Vagina (tissue), 2 donors: ENCODE measurements at regions not wholly inside any gene's neighbourhood (a gene's known extent, or its start where the extent isn't known, plus 50 kb on each side); places are given as distances from the start of the nearest gene placed in this dataset.

ENCODE experiments used
- DNase-seq, 2 donors: peaks; one replicate each; pipeline ENCODE4 v3.0.0-alpha.2; 2017; ENCODE audit errors: extremely low spot score in 2 of 2
- H3K27ac ChIP-seq: fragments of 200-600 bp; sonication (generic); one replicate; pipeline ENCODE4 v1.5.1; 2019
- H3K27me3 ChIP-seq: fragments of 200-600 bp; sonication (generic); one replicate; pipeline ENCODE4 v1.5.1; 2019
- H3K36me3 ChIP-seq, 2 donors: fragments of 200-600 bp; sonication (generic); one replicate each; pipeline ENCODE4 v1.5.1; 2017 to 2019
- H3K4me1 ChIP-seq: fragments of 200-600 bp; sonication (generic); one replicate; pipeline ENCODE4 v1.5.1; 2019
- H3K4me3 ChIP-seq, 2 donors: fragments of 200-600 bp; sonication (generic); 1 replicate in 1 of 2; 2 replicates in 1 of 2; pipeline ENCODE4 v1.5.1; 2016 to 2019
- H3K9me3 ChIP-seq: fragments of 200-600 bp; sonication (generic); one replicate; pipeline ENCODE4 v1.5.1; 2019
- CTCF ChIP-seq, 3 experiments: fragments of 450-650 bp in 2 of 3; fragments of 200-600 bp in 1 of 3; sonication (generic) in 1 of 3; IDR thresholded peaks; one replicate each; pipeline ENCODE4 v1.5.1; 2017 to 2019; ENCODE audit warnings: antibody characterized with exemption in 3 of 3, mild to moderate bottlenecking in 2 of 3, moderate library complexity in 2 of 3
- POLR2A ChIP-seq, 2 donors: fragments of 450-650 bp; IDR thresholded peaks; one replicate each; pipeline ENCODE4 v1.6.1; 2017; ENCODE audit warnings: antibody characterized with exemption in 2 of 2, mild to moderate bottlenecking in 2 of 2, moderate library complexity in 2 of 2
- POLR2AphosphoS5 ChIP-seq, 2 donors: sonication (generic); formaldehyde crosslinking; IDR thresholded peaks; one replicate each; pipeline ENCODE4 v1.9.0; 2017; ENCODE audit warnings: antibody characterized with exemption in 2 of 2, mild to moderate bottlenecking in 2 of 2, low read depth in 1 of 2; ENCODE audit not compliant: insufficient read depth in 1 of 2
- intact Hi-C: fragments of 100-400 bp; cut with DNase I; formaldehyde crosslinking; loops from one replicate; pipeline ENCODE4 v1.15.1; 2023

- intact Hi-C loops = no loop called here
- no peak for DNase-seq
- Histone ChIP-seq H3K9me3 (no peaks in the 10 kb centered on the region), H3K4me3 (no peak overlapping the region), H3K36me3 (no peaks in the 10 kb centered on the region), H3K27ac (no peak overlapping the region), H3K27me3 (no peaks in the 10 kb centered on the region), H3K4me1 (peaks cover 22% of the 10 kb centered on the region)
- TF ChIP-seq CTCF (IDR thresholded peaks at IDR 0.05) (no peak), POLR2AphosphoS5 (IDR thresholded peaks at IDR 0.05; ENCODE audit: insufficient read depth in 1 of 2, low read depth in 1 of 2) (no peak), POLR2A (IDR thresholded peaks at IDR 0.05) (no peak)
Measured at GRCh38 chr4:123896446-123897071, 500.0 kb downstream of the SPRY1 start.

- no peaks in the 10 kb centered on the region for H3K4me1 ChIP-seq
- H3K27ac ChIP-seq = no peak overlapping the region
- no peak for DNase-seq
- no peak for TF ChIP-seq POLR2AphosphoS5 (IDR thresholded peaks at IDR 0.05; ENCODE audit: insufficient read depth in 1 of 2, low read depth in 1 of 2)
- TF ChIP-seq POLR2A (IDR thresholded peaks at IDR 0.05) = no peak
- no peak for TF ChIP-seq CTCF (IDR thresholded peaks at IDR 0.05)
- H3K36me3 ChIP-seq = no peaks in the 10 kb centered on the region
- no peaks in the 10 kb centered on the region for H3K27me3 ChIP-seq
- H3K9me3 ChIP-seq = no peaks in the 10 kb centered on the region
- intact Hi-C loops = no loop called here
- no peak overlapping the region for H3K4me3 ChIP-seq
Measured at GRCh38 chr4:123898946-123899666, 502.5 kb downstream of the SPRY1 start.

GRCh38 chr4:123904882-123905281, 508.3 kb downstream of the SPRY1 start:
- H3K4me3 ChIP-seq = no peak overlapping the region
- H3K27me3 ChIP-seq = no peaks in the 10 kb centered on the region
- no peaks in the 10 kb centered on the region for H3K9me3 ChIP-seq
- no peak for DNase-seq
- no peaks in the 10 kb centered on the region for H3K4me1 ChIP-seq
- H3K27ac ChIP-seq = no peak overlapping the region
- H3K36me3 ChIP-seq = no peaks in the 10 kb centered on the region
- intact Hi-C loops = no loop called here
- TF ChIP-seq CTCF (IDR thresholded peaks at IDR 0.05) = no peak

DNA sequence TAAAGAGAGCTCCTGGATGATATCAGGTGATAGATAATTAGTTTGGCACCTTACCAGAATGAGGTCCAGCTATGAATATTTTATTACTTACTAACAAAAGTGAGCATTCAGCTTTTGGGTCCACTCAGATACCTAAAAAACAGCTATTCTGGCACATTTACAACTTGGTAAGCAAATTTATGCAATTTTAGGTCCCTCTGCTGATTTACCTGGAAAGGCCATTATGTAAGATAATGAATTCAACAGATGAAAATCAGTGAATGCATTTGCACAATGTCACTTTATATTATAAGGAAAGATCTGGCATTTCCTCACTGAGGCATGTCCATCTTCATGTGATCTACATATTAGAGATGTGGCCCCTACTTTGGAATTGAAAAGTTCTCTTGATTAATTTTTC, 517.0 kb downstream of the SPRY1 start:
- Histone ChIP-seq H3K27me3 (no peaks in the 10 kb centered on the region), H3K4me3 (no peak overlapping the region), H3K36me3 (no peaks in the 10 kb centered on the region), H3K9me3 (no peaks in the 10 kb centered on the region), H3K27ac (no peak overlapping the region), H3K4me1 (no peaks in the 10 kb centered on the region)
- intact Hi-C loops = no loop called here
- DNase-seq = no peak
- TF ChIP-seq POLR2A (IDR thresholded peaks at IDR 0.05) = no peak
- no peak for TF ChIP-seq CTCF (IDR thresholded peaks at IDR 0.05)
- no peak for TF ChIP-seq POLR2AphosphoS5 (IDR thresholded peaks at IDR 0.05; ENCODE audit: insufficient read depth in 1 of 2, low read depth in 1 of 2)

DNA sequence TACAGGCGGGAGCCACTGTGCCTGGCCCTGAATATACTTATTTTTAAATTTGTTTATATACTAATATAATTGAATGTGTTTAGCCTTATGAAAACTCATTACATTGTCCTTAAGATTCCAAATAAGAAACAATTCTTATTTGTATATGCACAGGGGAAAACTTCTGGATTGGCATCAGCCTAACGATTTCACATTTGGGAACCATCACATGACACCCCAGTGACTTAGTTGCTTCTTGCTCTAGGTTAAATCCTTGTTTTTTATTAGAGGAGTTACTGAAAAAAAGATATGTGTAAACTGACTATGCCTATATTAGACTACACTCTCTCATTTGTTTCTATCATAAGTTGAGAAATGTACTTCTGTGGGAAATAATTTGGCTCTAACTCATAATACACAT, 520.2 kb downstream of the SPRY1 start:
- no peak for DNase-seq
- Histone ChIP-seq H3K27me3 (no peaks in the 10 kb centered on the region), H3K4me1 (no peaks in the 10 kb centered on the region), H3K4me3 (no peak overlapping the region), H3K36me3 (no peaks in the 10 kb centered on the region), H3K9me3 (no peaks in the 10 kb centered on the region), H3K27ac (no peak overlapping the region)
- TF ChIP-seq POLR2A (IDR thresholded peaks at IDR 0.05) (no peak), CTCF (IDR thresholded peaks at IDR 0.05) (no peak), POLR2AphosphoS5 (IDR thresholded peaks at IDR 0.05; ENCODE audit: insufficient read depth in 1 of 2, low read depth in 1 of 2) (no peak)
- intact Hi-C loops = no loop called here
